HUDEP-2 (cell line): ENCODE measurements at regions not wholly inside any gene's neighbourhood (a gene's known extent, or its start where the extent isn't known, plus 50 kb on each side); places are given as distances from the start of the nearest gene placed in this dataset.

Experiments
- DNase-seq, 76 experiments: peaks; one replicate each; lab custom pipeline; 2025; ENCODE audit not compliant: unreplicated experiment in 76 of 76; lab: John Stamatoyannopoulos, UW

DNA sequence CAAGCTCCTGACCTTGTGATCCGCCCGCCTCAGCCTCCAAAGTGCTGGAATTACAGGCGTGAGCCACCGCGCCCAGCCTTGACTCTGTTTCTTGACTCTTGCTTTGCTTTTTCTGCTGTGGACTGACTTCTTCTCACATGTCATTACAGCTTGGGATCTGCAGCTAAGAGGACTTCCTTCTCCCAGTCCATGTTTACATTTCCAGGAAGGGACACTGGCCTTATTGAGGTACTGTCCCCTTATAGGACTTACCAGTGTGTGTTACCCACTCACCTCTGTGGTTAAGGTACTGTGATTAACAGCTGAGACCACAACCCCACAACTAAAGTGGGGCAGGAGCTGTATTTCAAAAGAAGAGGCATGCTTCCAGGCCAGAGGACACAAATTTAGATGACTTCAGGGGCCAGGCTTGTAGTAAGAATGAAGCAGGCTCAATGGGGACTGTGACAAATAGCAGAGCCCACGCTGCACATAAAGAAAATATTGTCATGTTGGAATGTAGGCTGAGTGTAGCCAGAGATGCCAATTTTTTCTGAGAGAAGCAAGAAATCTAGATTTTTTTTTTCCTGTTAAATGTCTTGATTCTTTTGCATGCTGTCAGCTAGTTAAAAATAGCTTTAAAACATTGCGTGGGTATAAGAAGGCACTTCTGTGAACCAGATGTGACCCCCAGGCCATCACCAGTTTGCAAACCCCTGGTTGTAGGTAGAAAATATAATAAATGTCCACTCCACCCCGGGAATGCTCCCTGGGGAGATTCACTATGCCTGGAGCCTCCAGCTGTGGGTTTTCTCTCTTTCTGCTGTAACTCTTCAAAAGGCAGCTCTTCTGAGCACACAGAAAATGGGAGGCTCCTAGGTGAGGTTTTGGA lies 75.0 kb downstream of the PTPDC1 start:
- DNase-seq: no peak

DNA sequence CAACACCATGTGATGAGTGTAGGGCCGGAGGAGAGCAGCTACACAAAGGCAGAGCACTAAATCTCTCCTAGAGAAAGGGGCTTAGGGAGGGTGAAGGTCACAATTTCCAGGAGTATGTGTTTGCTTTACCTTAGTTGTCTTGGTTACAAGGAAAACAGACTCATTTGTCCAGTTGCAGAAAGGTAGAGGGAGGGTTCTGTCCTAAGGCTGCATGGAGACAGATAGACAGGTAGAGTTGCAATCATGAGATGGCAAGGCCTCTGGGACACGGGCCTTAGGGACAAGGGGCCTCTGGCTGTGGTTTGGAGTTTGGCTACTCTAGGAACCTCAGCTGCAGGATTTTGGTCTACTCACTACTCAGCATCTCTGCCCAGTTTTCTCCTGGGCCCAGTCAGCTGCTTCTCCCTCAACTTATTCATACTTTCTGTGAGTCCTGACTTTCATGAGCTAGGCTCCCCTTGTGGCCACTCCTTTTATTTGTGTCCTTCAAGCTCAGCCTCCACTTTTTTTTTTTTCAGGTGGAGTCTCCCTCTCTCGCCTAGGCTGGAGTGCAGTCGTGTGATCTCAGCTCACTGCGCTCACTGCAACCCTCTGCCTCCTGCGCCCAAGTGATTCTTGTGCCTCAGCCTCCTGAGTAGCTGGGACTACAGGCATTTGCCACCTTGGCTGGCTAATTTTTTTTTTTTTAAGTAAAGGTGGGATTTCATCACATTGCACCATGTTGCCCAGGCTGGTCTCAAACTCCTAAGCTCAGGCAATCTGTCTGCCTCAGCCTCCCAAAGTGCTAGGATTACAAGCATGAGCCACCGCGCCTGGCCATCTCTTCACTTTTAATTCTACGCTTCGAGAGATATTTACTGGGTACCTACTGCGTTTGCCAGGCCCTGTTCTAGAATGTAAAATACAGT lies 76.6 kb downstream of the PTPDC1 start:
- peak in 1 of 76 experiments; percentile 12 for DNase-seq

DNA sequence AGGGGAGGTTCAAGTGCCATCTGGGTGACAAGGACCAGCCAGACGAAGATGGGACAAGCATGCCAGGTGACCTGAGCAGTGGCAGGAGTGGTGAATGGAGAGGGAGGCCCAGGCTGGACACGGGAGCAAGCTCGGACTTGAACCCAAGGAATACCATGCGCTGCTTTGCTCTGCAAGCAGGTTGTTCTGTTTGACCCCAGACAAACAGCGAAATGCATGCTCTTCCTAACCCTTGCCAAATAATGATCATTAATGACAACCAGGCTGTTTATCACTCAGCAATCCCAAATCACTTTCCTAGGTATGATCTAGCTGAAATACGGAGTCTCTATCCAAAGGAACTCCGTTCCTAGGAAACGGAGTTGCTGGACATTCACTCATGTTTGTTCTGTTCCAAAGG lies 77.4 kb downstream of the PTPDC1 start:
- DNase-seq: no peak

DNA sequence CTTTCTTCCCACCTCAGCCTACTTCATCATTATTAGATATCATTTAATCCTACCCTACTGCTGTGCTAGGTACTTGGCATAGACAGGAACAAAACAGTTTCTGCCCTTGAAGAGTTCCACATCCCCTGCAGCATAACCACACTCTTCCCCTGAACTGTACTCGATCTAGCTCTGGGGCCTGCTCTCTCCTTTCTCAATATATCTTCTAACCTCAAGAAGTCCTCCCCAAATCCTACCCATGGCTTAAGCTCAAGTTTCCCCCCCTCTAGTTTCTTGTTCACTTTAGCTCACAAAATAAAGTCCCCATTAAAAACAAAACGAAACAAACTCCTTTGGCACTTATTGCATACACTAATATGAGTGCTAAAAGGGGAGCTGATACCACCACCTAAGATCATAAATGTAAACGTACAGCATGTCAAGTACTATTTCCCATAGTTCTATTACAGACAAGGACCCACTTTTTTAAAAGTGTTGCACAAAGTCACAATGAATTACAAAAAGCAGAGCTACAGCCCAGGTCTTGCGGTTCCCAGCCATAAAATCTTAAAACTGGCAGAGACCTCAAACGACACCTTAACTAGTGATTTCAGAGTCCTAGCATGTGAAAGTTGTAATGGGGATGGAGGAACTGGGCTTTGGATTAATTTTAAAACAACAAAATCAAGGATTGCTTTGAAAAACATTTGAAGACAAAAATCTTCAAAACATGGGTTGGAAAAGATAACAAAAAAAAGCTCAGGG lies 80.7 kb downstream of the PTPDC1 start:
- DNase-seq: no peak

DNA sequence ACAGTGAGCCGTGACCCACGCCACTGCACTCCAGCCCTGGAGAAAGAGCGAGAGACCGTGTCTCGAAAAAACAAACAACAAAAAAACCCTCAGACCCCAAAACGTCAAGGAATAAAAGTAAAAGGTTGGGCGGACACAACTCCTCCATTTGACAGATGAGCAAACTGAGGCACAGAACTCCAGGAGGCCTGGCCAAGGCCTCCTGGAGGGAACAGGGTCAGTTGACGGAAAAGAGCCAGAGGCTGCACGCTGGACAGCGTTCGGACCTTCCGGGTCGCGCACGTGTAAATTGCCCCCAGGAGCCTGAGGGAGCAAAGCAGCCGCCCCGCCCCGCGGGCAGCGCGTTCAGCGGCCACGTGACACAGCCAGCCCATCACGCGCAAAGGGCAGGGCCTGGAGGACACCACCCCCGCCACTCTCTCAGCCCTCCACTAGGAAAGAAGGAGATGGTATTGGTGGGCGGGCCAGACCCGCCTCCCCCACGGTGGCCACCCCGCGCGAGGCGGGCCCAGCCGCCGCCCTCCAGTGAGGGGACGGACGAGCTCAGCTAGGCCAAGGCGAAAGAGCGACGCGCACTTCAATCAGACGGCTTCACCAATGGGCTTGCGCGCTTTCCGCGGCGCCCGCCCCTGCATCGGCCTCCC lies 81.5 kb downstream of the PTPDC1 start:
- peak in 75 of 76 experiments; percentile 15 to 99 (median 97) for DNase-seq

DNA sequence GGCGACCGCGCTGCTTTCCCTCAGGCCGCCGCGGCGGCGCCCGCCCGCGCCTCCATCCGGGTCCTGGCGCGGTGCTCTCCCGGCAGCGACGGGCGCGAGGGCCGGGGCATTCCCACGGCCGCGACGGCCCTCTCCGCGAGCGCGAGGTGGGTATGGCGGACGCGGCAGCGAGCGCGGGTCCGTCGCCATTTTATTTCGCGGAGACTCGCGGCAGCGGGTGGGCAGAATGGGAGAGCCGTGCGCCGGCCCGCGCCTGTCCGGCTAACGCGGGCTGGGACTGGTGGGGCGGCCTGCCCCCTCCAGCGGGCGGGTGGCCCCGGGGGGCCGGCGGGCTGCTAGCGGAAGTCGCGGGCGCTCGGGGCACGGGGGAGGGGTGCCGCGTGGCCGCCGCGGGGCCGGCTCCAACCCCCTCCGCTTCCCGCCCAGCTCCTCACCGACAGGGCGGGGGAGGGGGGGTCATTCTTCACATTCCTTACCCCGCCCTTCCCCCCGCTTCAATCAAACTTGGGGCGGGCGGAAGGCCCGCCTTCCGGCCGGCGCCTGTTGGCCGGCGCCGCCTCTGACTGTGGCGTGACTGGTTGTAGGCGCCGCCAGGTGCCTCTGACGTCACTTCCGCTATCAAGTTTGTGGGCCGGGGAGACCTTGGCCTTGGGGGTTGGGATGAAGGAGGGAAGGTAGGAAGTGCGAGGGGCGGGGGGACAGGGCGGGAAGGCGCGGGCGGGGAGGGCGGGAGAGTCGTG lies 82.1 kb downstream of the PTPDC1 start:
- peak in 75 of 76 experiments; percentile 65 to 99 (median 96) for DNase-seq

DNA sequence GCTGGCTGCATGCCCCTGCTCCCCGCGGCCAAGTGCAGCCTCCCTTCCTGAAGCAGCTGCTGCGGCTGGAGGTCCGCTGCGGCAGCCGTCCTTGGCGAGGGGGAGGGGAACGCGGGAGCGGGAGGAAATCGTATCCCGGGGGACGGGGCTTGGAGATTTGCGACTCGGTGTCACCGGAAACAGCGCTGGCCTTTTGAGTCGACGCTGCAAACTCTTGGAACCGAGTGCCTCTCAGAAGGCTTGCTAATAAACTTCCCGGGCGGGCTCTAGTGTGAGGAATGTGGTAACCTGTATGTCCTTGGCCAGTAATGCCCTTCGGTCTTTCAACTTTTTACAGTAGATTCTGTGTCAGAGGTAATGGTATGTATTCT lies 82.7 kb downstream of the PTPDC1 start:
- DNase-seq: peak in 2 of 76 experiments; percentile 28 to 86

DNA sequence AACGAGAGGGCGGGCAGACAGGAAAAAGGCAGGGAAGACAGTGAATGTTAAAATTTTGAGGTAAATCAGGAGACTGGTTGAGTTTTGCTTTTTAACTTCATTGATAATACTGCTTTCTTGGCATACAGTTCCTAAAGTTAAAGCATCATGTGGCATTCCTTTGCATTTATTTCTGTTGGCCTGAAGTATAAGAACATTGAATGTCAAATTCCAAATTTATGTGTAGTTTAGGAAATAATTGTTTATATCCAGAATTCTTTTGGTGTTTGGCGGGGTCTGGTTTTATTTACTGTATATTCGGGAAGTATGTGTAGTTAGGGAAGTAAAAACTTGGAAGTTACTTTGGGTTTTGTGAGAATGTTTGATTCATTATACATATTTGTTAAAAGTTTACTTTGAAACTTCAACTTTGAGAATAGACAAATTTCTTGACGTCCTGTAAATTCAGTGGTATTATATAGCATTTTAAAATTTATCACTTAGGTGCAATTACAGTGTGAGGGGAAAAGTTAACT lies 83.2 kb downstream of the PTPDC1 start:
- DNase-seq: no peak

DNA sequence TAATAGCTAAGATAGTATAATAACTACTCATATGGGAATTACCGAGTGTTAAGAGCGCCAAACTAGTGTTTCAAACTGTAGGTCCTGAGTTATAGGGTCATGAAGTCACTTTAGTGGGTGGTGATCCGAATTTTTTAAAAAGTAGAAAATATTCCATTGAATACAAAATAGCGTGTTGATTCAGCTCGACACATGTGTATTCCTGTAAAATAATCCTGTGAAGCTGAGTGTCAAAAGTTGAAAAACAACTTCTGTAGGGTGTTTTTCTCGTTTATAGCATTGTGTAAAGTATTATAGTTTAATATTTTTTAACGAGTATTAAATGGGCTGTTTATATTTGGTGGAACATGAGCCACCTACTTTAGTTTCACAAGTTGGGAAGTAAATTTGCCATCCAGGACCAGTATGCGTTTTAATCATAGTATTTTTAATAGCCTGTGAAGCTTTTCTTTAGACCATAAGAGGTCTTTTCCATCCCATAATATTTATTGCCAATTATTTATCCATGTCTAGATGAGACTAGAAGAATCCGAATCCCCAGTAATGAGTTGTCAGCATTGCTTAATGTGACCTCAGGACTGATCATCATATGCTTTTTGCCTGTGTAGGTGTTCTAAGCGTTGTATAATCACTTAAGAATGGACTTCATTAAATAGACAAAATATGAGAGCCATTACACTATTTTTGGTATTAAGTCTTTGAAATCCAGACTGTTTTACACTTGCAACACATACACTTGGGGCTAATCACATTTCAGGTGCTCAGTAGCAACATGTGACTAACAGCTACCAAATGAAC lies 84.1 kb downstream of the PTPDC1 start:
- peak in 1 of 76 experiments; percentile 2 for DNase-seq

DNA sequence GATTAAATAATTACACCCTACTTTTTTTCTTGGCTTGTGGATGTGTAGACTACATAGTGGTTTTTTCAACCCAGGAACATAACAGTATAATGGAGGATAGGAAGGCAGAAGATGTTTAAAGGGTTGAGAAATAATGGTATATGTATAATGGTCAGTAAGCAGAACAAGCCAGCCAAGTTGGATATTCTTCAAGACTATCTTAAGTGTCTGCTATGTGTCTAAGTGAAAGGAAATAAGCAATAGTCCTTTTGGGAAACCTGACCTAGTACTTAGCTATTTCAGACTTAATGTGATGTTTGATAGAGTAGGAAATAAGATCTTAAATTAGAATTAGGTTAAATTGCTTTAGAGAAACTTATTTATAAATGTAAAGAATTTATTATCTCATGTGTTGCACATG lies 85.7 kb downstream of the PTPDC1 start:
- DNase-seq: no peak

DNA sequence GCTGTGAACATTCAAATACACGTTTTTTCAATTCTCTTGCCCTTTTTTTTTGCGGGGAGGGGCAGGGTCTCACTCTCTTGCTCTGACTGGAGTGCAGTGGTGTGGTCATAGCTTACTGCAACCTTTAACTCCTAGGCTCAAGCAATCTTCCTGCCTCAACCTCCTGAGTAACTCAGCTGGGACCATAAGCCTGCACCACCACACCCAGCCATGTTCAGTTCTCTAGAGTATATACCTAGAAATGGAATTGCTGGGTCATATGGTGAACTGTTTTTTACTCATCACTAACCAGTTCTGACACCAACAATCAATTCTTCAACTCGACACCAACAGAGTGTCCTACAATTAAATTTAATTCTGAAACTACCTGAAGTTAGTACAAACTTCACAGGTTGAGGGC lies 85.5 kb upstream of the ZNF169 start:
- DNase-seq: no peak

DNA sequence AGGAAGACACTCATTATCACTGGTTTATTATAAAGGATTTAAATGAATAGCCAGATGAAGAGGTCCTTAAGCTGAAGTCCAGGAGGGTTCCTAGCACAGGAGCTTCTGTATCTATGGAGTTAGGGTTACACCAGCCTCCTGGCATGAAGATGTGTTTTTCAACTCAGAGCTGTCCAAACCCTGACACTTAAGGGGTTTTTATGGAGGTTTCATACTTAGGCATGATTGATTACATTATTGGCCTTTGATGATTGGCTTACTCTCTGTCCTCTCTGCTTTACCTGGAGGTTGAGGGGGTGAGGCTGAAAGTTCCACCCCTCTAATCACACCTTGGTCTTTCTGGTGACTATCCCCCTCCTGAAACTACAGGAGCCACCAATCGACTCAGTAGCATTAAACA lies 84.9 kb upstream of the ZNF169 start:
- no peak for DNase-seq

DNA sequence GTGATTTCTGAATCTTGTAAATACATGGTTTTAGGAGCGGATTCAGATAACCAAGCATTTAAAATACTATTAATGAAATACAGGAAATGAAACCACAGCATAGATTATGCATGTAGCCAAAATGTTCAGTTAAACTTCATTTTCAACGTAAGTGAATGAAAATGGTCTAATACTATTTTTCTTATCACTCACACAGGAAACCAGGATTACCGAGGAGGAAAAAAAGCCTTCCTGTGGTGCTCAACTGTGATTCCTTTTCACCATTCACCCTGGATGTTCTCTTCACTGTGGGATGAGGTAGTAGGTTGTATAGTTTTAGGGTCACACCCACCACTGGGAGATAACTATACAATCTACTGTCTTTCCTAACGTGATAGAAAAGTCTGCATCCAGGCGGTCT lies 83.4 kb upstream of the ZNF169 start:
- DNase-seq: no peak

DNA sequence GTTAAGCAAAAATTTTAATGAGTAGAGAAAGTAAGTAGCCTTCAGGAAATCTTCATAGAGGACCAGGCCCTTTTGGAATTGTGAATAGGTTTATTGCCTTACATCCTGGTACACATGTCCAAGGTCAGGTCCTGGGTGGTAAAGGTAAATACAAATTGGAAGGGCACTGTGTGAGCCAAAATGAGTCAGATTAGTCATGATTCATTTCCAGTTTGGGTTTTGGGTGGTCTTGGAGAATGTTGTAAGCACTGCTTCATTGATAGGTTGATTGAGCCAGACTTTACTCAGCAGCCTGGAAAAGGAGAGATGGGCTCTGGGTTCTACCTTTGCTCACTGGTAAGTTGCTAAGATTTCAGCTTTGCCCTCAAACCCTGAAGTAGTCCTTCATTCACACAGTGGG lies 82.5 kb upstream of the ZNF169 start:
- no peak for DNase-seq

DNA sequence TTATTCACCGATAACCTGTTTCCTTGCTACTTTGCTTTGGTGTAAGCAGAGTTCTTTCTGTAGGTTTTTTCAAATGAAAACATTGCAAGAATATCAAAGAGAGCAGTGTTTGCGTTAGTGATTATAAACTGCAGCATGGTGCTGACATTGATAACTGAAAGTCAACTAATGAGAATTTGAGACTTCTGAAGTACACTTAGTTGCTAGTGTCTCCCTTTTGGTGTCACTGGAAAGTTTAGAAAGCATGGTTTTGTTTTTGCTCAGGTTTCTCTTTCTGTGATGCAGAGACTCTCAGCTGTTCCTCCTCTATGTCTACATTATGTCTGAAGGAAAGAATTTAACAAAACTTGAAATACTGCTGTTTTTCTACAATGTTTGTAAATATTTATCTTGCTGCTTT lies 80.2 kb upstream of the ZNF169 start:
- DNase-seq: no peak

DNA sequence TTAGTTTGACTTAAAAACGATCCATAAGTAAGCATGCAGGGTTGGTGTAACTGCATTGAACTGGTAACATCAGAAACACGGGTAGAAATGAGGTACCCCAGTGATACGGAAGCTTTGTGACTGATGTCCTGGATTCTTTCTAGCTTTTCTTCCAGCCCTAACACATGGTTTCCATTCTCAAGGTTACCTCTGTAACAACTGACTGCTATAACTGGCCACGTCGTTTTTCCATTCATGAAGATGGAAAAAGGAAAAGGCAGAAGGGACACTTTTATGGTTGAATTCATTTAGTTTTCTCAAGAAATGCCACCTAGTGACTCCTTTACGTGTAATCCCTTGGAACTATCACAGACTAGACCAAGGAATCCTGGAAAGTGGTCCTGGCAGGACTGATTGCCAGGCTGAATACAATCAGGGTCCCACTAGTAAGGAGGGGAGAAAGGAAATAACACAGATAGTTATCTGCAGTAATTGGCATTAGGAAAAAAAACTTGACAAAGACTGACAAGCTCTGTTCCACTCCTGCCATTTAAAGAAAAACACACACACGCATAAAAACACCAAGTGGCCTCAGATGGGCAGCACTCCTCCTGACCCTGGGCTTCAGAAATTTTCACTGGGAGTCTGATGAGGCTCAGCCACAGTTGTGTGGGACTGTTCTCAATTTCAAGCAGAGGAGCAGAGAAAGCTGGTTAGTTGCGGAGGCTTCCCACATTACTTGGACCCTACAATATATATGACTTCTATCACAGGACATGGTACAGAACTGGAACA lies 77.5 kb upstream of the ZNF169 start:
- DNase-seq: no peak

DNA sequence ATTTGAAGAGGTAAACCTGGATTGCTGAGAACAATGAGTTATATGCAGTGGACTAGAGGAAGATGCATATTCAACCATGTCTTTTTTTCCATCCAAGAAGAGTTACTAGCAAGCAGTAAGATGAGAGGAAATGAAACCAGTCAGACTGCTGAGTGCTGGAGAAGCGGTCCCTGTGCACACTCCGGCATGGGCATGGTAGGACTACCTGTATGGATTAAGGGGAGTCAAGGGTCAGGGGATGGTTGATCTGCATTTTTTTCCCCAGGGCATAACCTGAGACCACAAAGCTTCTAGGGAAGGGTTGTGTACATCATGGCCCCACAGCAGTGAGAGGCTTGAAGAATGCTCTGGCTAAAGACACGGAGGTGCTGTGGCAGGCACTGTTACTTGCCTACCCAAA lies 76.6 kb upstream of the ZNF169 start:
- no peak for DNase-seq
